CD4-positive, alpha-beta T cell (primary cell): ENCODE measurements at regions not wholly inside any gene's neighbourhood (a gene's known extent, or its start where the extent isn't known, plus 50 kb on each side); places are given as distances from the start of the nearest gene placed in this dataset.

Experiments
- ATAC-seq: fragments of 200-7000 bp; cut with Tn5 transposase; one replicate; pipeline ENCODE4 v1.10.0; 2022; ENCODE audit warnings: mild to moderate bottlenecking; ENCODE audit not compliant: poor library complexity
- CTCF ChIA-PET: fragments of 350-600 bp; sonication (Branson Sonifier 250); formaldehyde crosslinking; loops from one replicate; lab custom pipeline; 2021; ENCODE audit warnings: antibody characterized with exemption, inconsistent platforms; lab: Charles Lee
- POLR2A ChIA-PET: fragments of 350-600 bp; sonication (Branson Sonifier 250); formaldehyde crosslinking; loops from one replicate; lab custom pipeline; 2021; ENCODE audit warnings: antibody characterized with exemption, inconsistent platforms; lab: Charles Lee
- DNase-seq, 14 experiments: peaks; one replicate each; pipeline ENCODE4 v3.0.0-alpha.2; 2013 to 2020; ENCODE audit warnings: mixed read lengths in 2 of 14
- H3K27ac ChIP-seq, 2 donors: one replicate each; pipeline versions ENCODE4 v1.5.1 to v1.7.0; 2013; ENCODE audit warnings: low read length in 2 of 2, low read depth in 1 of 2, mild to moderate bottlenecking in 1 of 2
- H3K27me3 ChIP-seq, 2 experiments: 1 replicate in 1 of 2; 2 replicates in 1 of 2; pipeline versions ENCODE4 v1.6.1 to v1.7.0; 2013; ENCODE audit warnings: low read length in 2 of 2, control low read depth in 1 of 2, mild to moderate bottlenecking in 1 of 2, moderate library complexity in 1 of 2; ENCODE audit not compliant: insufficient read depth in 2 of 2, control insufficient read depth in 1 of 2
- H3K36me3 ChIP-seq: one replicate; pipeline ENCODE4 v1.6.1; 2013; ENCODE audit warnings: low read length, control low read depth; ENCODE audit not compliant: insufficient read depth
- H3K4me1 ChIP-seq: one replicate; pipeline ENCODE4 v1.6.1; 2013; ENCODE audit warnings: low read length, control low read depth; ENCODE audit not compliant: insufficient read depth
- H3K4me3 ChIP-seq: one replicate; pipeline ENCODE4 v1.5.1; 2013; ENCODE audit warnings: mild to moderate bottlenecking, low read length, moderate library complexity
- H3K9me3 ChIP-seq, 2 experiments: 1 replicate in 1 of 2; 2 replicates in 1 of 2; pipeline versions ENCODE4 v1.6.1 to v1.7.0; 2013; ENCODE audit warnings: low read length in 2 of 2, mild to moderate bottlenecking in 2 of 2, control low read depth in 1 of 2, moderate library complexity in 1 of 2; ENCODE audit not compliant: control insufficient read depth in 1 of 2, insufficient read depth in 1 of 2
- H3K27ac Mint-ChIP-seq: one replicate; pipeline ENCODE4 v1.8.0; 2020; ENCODE audit warnings: mixed read lengths
- H3K27me3 Mint-ChIP-seq: one replicate; pipeline ENCODE4 v1.8.0; 2021; ENCODE audit warnings: mixed read lengths
- H3K36me3 Mint-ChIP-seq: one replicate; pipeline ENCODE4 v1.8.0; 2021; ENCODE audit warnings: low read depth, mixed read lengths
- H3K4me1 Mint-ChIP-seq: one replicate; pipeline ENCODE4 v1.8.0; 2021; ENCODE audit warnings: low read depth, mixed read lengths
- H3K4me3 Mint-ChIP-seq: one replicate; pipeline ENCODE4 v1.8.0; 2020; ENCODE audit warnings: mild to moderate bottlenecking, mixed read lengths
- H3K9me3 Mint-ChIP-seq: one replicate; pipeline ENCODE4 v1.8.0; 2020; ENCODE audit warnings: mixed read lengths
- intact Hi-C, 2 experiments: fragments of 100-400 bp; cut with DNase I in 1 of 2; cut with micrococcal nuclease in 1 of 2; formaldehyde crosslinking; loops; one replicate each; pipeline versions ENCODE4 v1.15.1 to v1.9.0; 2023 to 2025; cut with DNase I, micrococcal nuclease
- TF ChIP-seq, protein P1 (sequence below): fragments of 200-600 bp; IDR thresholded peaks from one replicate; pipeline ENCODE4 v1.8.0; 2022; ENCODE audit warnings: antibody characterized with exemption, mild to moderate bottlenecking

DNA sequence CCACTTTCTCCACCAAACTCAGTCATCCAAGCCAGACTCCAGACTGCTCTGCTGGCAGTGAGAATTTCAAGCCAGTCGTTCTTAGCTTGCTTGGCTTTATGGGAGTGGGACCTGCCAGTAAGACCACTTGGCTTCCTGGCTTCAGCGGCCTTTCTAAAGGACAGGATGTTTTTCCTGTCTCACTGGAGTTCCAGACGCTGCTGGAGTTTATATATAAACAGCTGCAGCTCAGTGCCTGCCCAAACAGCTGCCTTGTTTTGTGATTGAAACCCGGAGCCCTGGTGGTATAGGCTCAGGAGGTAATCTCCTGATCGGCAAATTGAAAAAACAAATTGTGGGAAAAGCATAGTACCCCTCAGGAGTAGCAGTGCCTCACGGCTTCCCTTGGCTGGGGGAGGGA lies 1165.8 kb upstream of the ADGRL3 start:
- TF ChIP-seq, protein P1, sequence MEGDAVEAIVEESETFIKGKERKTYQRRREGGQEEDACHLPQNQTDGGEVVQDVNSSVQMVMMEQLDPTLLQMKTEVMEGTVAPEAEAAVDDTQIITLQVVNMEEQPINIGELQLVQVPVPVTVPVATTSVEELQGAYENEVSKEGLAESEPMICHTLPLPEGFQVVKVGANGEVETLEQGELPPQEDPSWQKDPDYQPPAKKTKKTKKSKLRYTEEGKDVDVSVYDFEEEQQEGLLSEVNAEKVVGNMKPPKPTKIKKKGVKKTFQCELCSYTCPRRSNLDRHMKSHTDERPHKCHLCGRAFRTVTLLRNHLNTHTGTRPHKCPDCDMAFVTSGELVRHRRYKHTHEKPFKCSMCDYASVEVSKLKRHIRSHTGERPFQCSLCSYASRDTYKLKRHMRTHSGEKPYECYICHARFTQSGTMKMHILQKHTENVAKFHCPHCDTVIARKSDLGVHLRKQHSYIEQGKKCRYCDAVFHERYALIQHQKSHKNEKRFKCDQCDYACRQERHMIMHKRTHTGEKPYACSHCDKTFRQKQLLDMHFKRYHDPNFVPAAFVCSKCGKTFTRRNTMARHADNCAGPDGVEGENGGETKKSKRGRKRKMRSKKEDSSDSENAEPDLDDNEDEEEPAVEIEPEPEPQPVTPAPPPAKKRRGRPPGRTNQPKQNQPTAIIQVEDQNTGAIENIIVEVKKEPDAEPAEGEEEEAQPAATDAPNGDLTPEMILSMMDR: no peak

DNA sequence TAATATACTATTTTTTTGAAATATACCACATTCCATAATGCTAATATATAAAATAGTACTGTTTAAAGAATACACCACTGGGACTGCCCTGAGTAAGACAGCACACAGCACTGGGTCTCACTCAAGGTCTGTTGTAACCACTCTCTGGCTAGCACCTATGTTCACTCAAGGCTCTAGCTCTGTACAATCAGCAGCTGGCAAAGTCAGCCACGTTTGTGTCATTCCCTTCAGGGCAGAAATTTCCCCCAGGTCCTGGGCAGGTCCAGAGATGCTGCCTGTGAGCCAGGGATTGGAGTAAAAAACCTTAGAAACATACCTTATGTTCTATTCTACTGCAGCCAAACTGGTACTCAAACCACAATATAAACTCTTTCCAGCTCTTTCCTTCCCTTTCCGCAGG lies 1160.2 kb upstream of the ADGRL3 start:
- ATAC-seq (no peak), DNase-seq (no peak)
- Mint-ChIP-seq H3K27ac (no peak overlapping the region), H3K9me3 (peaks cover 8% of the 10 kb centered on the region), H3K36me3 (no peaks in the 10 kb centered on the region), H3K27me3 (no peaks in the 10 kb centered on the region), H3K4me1 (no peaks in the 10 kb centered on the region), H3K4me3 (no peak overlapping the region)
- ChIA-PET CTCF (no interaction called here), POLR2A (no interaction called here)
- Histone ChIP-seq H3K36me3 (no peaks in the 10 kb centered on the region), H3K4me3 (no peak overlapping the region), H3K9me3 (peaks cover 0 to 23% of the 10 kb centered on the region in 2 experiments), H3K27ac (no peak overlapping the region), H3K27me3 (no peaks in the 10 kb centered on the region), H3K4me1 (no peaks in the 10 kb centered on the region)
- TF ChIP-seq, protein P1: no peak
- intact Hi-C loops: no loop called here

More for the DNA sequence above, 1165.8 kb upstream of the ADGRL3 start:
- H3K36me3 ChIP-seq: no peaks in the 10 kb centered on the region
- no peaks in the 10 kb centered on the region for H3K27me3 ChIP-seq
- no peaks in the 10 kb centered on the region for H3K4me1 ChIP-seq
- Mint-ChIP-seq H3K27ac (no peak overlapping the region), H3K9me3 (peaks cover 9% of the 10 kb centered on the region), H3K36me3 (no peaks in the 10 kb centered on the region), H3K4me1 (no peaks in the 10 kb centered on the region), H3K27me3 (no peaks in the 10 kb centered on the region), H3K4me3 (no peak overlapping the region)
- no peak overlapping the region for H3K27ac ChIP-seq
- H3K9me3 ChIP-seq: peaks cover 0 to 9% of the 10 kb centered on the region in 2 experiments
- intact Hi-C loops: no loop called here
- ATAC-seq (no peak), DNase-seq (no peak)
- ChIA-PET POLR2A (no interaction called here), CTCF (no interaction called here)
- H3K4me3 ChIP-seq: no peak overlapping the region

DNA sequence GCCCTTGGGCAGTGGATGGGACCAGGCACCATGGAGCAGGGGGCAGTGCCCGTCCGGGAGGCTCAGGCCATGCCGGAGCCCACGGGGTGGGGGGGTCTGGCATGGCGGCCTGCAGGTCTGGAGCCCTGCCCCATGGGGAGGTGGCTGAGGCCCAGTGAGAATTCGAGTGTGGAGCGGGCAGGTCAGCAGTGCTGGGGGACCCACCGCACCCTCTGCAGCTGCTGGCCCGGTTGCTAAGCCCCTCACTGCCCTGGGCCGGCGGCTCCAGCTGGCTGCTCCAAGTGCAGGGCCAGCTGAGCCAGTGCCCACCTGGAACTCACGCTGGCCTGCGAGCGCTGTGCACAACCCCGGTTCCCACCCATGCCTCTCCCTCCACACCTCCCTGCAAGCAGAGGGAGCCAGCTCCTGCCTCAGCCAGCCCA lies 1157.9 kb upstream of the ADGRL3 start:
- CTCF ChIA-PET: no interaction called here
- H3K27me3 Mint-ChIP-seq: no peaks in the 10 kb centered on the region
- TF ChIP-seq, protein P1: no peak

More for the DNA sequence above, 1157.9 kb upstream of the ADGRL3 start:
- no peak for DNase-seq
- H3K4me3 ChIP-seq: no peak overlapping the region
- intact Hi-C loops: no loop called here
- Mint-ChIP-seq H3K9me3 (peaks cover 8% of the 10 kb centered on the region), H3K27ac (no peak overlapping the region), H3K4me1 (no peaks in the 10 kb centered on the region), H3K36me3 (no peaks in the 10 kb centered on the region), H3K4me3 (no peak overlapping the region)
- H3K4me1 ChIP-seq: no peaks in the 10 kb centered on the region
- ATAC-seq: no peak
- no peaks in the 10 kb centered on the region for H3K36me3 ChIP-seq
- H3K27me3 ChIP-seq: no peaks in the 10 kb centered on the region
- peaks cover 0 to 23% of the 10 kb centered on the region in 2 experiments for H3K9me3 ChIP-seq
- POLR2A ChIA-PET: no interaction called here
- no peak overlapping the region for H3K27ac ChIP-seq
